T47D (cell line): ENCODE measurements at regions not wholly inside any gene's neighbourhood (a gene's known extent, or its start where the extent isn't known, plus 50 kb on each side); places are given as distances from the start of the nearest gene placed in this dataset.
A peak's percentile ranks its signal among the peaks of the same experiment; 100 is the strongest.

Source experiments
- DNase-seq, 2 experiments: peaks; one replicate each; pipeline versions ENCODE4 v3.0.0 to v3.0.0-alpha.2; 2011 to 2012; ENCODE audit warnings: low read depth in 1 of 2, low spot score in 1 of 2
- JUND ChIP-seq: IDR thresholded peaks from 2 replicates; pipeline ENCODE4 v1.6.1; 2012; ENCODE audit warnings: low read depth
- in situ Hi-C: cut with HindIII; loops from 2 replicates; pipeline ENCODE4 v1.10.0; 2016; ENCODE audit warnings: low sequenced_read_pairs, low pct_unique_long_range_greater_than_20kb

- no peak for TF ChIP-seq JUND
- in situ Hi-C loops: no loop called here
- no peak for DNase-seq
Observed at GRCh38 chr3:141418751-141419150, 50.4 kb downstream of the ZBTB38 start.

GRCh38 chr3:141419946-141420345, 51.6 kb downstream of the ZBTB38 start:
- TF ChIP-seq JUND: no peak
- DNase-seq: no peak
- in situ Hi-C loops: no loop called here

GRCh38 chr3:141421186-141421585, 52.9 kb downstream of the ZBTB38 start:
- no peak for TF ChIP-seq JUND
- no peak for DNase-seq
- in situ Hi-C loops: no loop called here

- TF ChIP-seq JUND: no peak
- no peak for DNase-seq
- in situ Hi-C loops: no loop called here
Observed at GRCh38 chr3:141421639-141422319, 53.5 kb downstream of the ZBTB38 start.

GRCh38 chr3:141422961-141423582, 54.8 kb downstream of the ZBTB38 start:
- no peak for TF ChIP-seq JUND
- no peak for DNase-seq
- in situ Hi-C loops: no loop called here

- in situ Hi-C loops: no loop called here
- DNase-seq: no peak
Observed at GRCh38 chr3:141425523-141426233, 57.4 kb downstream of the ZBTB38 start.

GRCh38 chr3:141426404-141427034, 58.2 kb downstream of the ZBTB38 start:
- in situ Hi-C loops: no loop called here
- TF ChIP-seq JUND: no peak
- peak; percentile 44 to 90 for DNase-seq

More at GRCh38 chr3:141425523-141426233, 57.4 kb downstream of the ZBTB38 start:
- TF ChIP-seq JUND: no peak

- in situ Hi-C loops: no loop called here
- no peak for DNase-seq
- TF ChIP-seq JUND: no peak
Observed at GRCh38 chr3:141427764-141428163, 59.1 kb upstream of the RASA2 start.

- in situ Hi-C loops: no loop called here
- TF ChIP-seq JUND: no peak
- no peak for DNase-seq
Observed at GRCh38 chr3:141429371-141430035, 57.3 kb upstream of the RASA2 start.

- DNase-seq: no peak
- no peak for TF ChIP-seq JUND
- in situ Hi-C loops: no loop called here
Observed at GRCh38 chr3:141430316-141430715, 56.5 kb upstream of the RASA2 start.

- in situ Hi-C loops: no loop called here
Observed at GRCh38 chr3:141431411-141432378, 55.1 kb upstream of the RASA2 start.

More at GRCh38 chr3:141431411-141432378, 55.1 kb upstream of the RASA2 start:
- DNase-seq: no peak
- TF ChIP-seq JUND: no peak
